A673 (cell line): ENCODE measurements at regions not wholly inside any gene's neighbourhood (a gene's known extent, or its start where the extent isn't known, plus 50 kb on each side); places are given as distances from the start of the nearest gene placed in this dataset.

Experiments
- BruUV-seq: library from RNA; stranded (reverse); fragments of 400-500 nt; replicated peaks from 2 replicates; lab custom pipeline; 2021; lab: Mats Ljungman, UMichigan
- CTCF ChIA-PET: fragments of 300-600 bp; sonication (Branson Sonifier 250); formaldehyde crosslinking; loops from one replicate; lab custom pipeline; 2022; ENCODE audit warnings: antibody characterized with exemption; lab: Charles Lee
- POLR2A ChIA-PET: fragments of 300-600 bp; sonication (Branson Sonifier 250); formaldehyde crosslinking; loops from one replicate; lab custom pipeline; 2022; ENCODE audit warnings: antibody characterized with exemption; ENCODE audit not compliant: low non-redundant PET; lab: Charles Lee
- DNase-seq: peaks from one replicate; pipeline ENCODE4 v3.0.0-alpha.2; 2015; ENCODE audit warnings: low spot score
- H3K27ac ChIP-seq: fragments of 200-600 bp; sonication (generic); 2 replicates; pipeline ENCODE4 v1.5.1; 2016; ENCODE audit warnings: mixed run types, low read depth, mild to moderate bottlenecking, mixed read lengths, antibody characterized with exemption, low read length; ENCODE audit not compliant: poor library complexity, severe bottlenecking
- H3K27me3 ChIP-seq: fragments of 200-600 bp; sonication (generic); replicated peaks from 2 replicates; pipeline ENCODE4 v1.6.1; 2017; ENCODE audit warnings: mixed run types, low read depth, mild to moderate bottlenecking, mixed read lengths, antibody characterized with exemption, low read length; ENCODE audit not compliant: insufficient read depth, poor library complexity
- H3K36me3 ChIP-seq: fragments of 200-600 bp; sonication (generic); 2 replicates; pipeline ENCODE4 v1.6.1; 2016; ENCODE audit warnings: mixed run types, mild to moderate bottlenecking, mixed read lengths, antibody characterized with exemption, low read length; ENCODE audit not compliant: insufficient read depth, poor library complexity, severe bottlenecking
- H3K4me1 ChIP-seq: fragments of 200-600 bp; sonication (generic); 2 replicates; pipeline ENCODE4 v1.6.1; 2017; ENCODE audit warnings: mixed run types, mild to moderate bottlenecking, mixed read lengths, antibody characterized with exemption, low read length; ENCODE audit not compliant: insufficient read depth, poor library complexity, severe bottlenecking
- H3K4me3 ChIP-seq: fragments of 200-600 bp; sonication (generic); 2 replicates; pipeline ENCODE4 v1.5.1; 2016; ENCODE audit warnings: low read depth, mixed run types, mild to moderate bottlenecking, mixed read lengths, low read length; ENCODE audit not compliant: poor library complexity, severe bottlenecking
- H3K9me3 ChIP-seq: fragments of 200-600 bp; sonication (generic); 2 replicates; pipeline ENCODE4 v1.6.1; 2016; ENCODE audit warnings: mixed run types, low read depth, mild to moderate bottlenecking, mixed read lengths, antibody characterized with exemption, low read length; ENCODE audit not compliant: poor library complexity, severe bottlenecking
- EZH2 ChIP-seq: fragments of 200-600 bp; sonication (generic); IDR thresholded peaks from 2 replicates; pipeline ENCODE4 v1.6.1; 2017; ENCODE audit warnings: borderline replicate concordance, low read depth, mild to moderate bottlenecking, mixed read lengths, antibody characterized with exemption, low read length; ENCODE audit not compliant: poor library complexity, severe bottlenecking
- intact Hi-C: fragments of 100-400 bp; cut with micrococcal nuclease; formaldehyde crosslinking; loops from one replicate; pipeline ENCODE4 v1.10.0; 2022; ENCODE audit not compliant: unreplicated experiment
- TF ChIP-seq, protein P1 (sequence below): fragments of 300-800, 200-600 bp; sonication (generic); conservative IDR thresholded peaks from 2 replicates; pipeline ENCODE4 v1.5.1; 2017; ENCODE audit warnings: low read depth, mild to moderate bottlenecking, antibody characterized with exemption, low read length, moderate library complexity, mixed read lengths

DNA sequence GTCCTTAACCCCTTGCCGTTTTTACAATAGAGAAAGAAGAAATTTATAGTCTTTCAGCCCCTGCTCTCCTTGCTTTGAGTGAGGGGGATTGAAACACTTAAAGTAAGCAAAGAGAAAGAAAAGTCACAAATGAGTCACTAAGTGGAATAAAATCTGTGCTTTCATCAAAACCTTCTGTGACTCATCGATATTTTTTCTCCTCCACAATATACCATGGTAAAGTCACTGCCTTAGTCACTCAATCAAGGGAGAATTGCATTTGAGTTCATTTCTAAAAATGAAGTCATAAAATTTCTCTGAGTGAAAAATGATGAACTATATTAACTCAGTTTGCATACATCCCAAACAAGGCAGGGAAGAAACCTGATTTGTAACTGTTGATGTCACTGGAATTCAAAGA is 470.3 kb downstream of the FOXG1 start:
- intact Hi-C loops: no loop called here
- BruUV-seq: no TSS peak
- Histone ChIP-seq H3K36me3 (no peaks in the 10 kb centered on the region), H3K4me1 (peaks cover 35% of the 10 kb centered on the region), H3K9me3 (no peaks in the 10 kb centered on the region), H3K27me3 (peaks cover 8% of the 10 kb centered on the region), H3K27ac (no peak overlapping the region), H3K4me3 (no peak overlapping the region)
- peak; percentile 50 for DNase-seq
- TF ChIP-seq, protein P1, sequence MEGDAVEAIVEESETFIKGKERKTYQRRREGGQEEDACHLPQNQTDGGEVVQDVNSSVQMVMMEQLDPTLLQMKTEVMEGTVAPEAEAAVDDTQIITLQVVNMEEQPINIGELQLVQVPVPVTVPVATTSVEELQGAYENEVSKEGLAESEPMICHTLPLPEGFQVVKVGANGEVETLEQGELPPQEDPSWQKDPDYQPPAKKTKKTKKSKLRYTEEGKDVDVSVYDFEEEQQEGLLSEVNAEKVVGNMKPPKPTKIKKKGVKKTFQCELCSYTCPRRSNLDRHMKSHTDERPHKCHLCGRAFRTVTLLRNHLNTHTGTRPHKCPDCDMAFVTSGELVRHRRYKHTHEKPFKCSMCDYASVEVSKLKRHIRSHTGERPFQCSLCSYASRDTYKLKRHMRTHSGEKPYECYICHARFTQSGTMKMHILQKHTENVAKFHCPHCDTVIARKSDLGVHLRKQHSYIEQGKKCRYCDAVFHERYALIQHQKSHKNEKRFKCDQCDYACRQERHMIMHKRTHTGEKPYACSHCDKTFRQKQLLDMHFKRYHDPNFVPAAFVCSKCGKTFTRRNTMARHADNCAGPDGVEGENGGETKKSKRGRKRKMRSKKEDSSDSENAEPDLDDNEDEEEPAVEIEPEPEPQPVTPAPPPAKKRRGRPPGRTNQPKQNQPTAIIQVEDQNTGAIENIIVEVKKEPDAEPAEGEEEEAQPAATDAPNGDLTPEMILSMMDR: no peak
- TF ChIP-seq EZH2: no peak
- ChIA-PET POLR2A (no interaction called here), CTCF (no interaction called here)

DNA sequence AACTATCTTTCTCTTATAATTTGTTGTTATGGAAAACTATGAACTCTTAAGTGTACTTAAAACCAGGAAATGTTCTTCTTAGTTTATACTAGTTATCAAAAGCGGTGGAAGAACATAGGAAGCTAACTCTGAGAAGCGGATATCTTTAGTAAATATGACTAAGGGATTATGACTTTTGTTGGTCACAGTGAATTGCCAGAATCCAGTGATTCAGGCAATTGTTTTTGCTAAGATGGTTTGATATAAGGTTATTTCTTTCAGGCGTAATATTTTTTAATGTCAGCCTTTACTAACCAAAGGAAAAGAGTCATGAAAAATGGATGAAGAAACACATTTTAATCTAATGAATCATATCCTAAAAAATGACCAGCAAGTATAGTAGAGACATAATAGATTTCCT is 473.5 kb downstream of the FOXG1 start:
- Histone ChIP-seq H3K4me3 (no peak overlapping the region), H3K4me1 (peaks cover 57% of the 10 kb centered on the region), H3K27ac (no peak overlapping the region), H3K36me3 (no peaks in the 10 kb centered on the region), H3K27me3 (no peaks in the 10 kb centered on the region), H3K9me3 (no peaks in the 10 kb centered on the region)
- intact Hi-C loops: loop anchor here (5.0 kb wide), 2 partner anchors 222 to 287 kb away; no protein-coding TSS in a partner anchor
- ChIA-PET CTCF (no interaction called here), POLR2A (no interaction called here)
- DNase-seq: peak; percentile 86
- TF ChIP-seq, protein P1: no peak
- no peak for TF ChIP-seq EZH2
- no TSS peak for BruUV-seq

DNA sequence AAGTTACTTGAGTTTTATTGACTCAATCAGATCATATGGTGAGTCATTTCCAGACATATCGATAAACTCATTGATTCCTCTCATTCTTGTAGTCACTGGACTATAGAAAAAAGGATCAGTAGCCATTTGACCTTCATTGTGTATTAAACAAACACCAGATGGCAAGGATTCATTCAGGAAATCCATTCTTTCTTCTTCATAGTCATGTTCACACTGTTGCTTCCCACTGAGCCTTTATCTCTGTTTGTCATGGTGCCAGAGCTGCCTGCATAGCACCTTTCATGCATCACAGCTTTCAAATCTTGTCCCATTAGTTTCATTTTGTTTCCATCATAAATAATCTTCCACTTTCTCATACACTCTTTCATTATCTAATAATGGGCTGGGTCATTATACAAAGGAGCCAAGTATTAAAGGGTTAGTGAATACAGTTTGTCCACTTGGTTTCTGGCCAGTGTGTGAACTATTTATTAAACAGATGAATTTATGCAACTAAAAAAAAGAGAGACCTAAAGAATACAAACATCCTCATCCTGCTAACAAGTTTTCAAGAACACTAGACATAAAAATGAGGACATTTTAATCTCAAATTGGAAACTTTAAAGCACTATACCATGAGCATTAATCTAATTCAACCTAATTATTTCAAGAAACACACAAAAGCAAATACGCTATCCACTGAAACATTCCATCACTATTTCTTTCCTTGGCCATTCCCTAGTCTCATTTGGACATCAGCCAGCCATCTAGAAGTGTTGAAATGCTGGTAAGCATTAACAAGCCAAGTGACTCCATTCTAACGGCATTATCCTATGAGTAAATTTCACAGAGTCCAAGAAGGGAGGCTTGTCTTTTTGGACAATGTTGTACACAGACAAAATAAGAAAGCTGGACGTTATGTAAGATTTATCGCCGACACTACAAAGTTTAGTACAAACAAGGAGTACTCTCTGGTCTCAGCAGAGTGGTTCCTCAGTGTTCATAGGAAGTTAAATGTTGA is 476.5 kb downstream of the FOXG1 start:
- Histone ChIP-seq H3K27ac (no peak overlapping the region), H3K4me3 (no peak overlapping the region), H3K36me3 (no peaks in the 10 kb centered on the region), H3K27me3 (no peaks in the 10 kb centered on the region), H3K4me1 (peaks cover 39% of the 10 kb centered on the region), H3K9me3 (no peaks in the 10 kb centered on the region)
- ChIA-PET POLR2A (no interaction called here), CTCF (no interaction called here)
- peak; percentile 87 for DNase-seq
- intact Hi-C loops: loop anchor here (5.0 kb wide), 2 partner anchors 219 to 284 kb away; no protein-coding TSS in a partner anchor
- TF ChIP-seq EZH2: no peak
- TF ChIP-seq, protein P1: no peak
- BruUV-seq: no TSS peak
